ENCODE measurements at regions not wholly inside any gene's neighbourhood (a gene's known extent, or its start where the extent isn't known, plus 50 kb on each side); places are given as distances from the start of the nearest gene placed in this dataset.

GRCh38 chr18:38539856-38540255 is 974.3 kb upstream of the CELF4 start:
- TF ChIP-seq, protein P1, sequence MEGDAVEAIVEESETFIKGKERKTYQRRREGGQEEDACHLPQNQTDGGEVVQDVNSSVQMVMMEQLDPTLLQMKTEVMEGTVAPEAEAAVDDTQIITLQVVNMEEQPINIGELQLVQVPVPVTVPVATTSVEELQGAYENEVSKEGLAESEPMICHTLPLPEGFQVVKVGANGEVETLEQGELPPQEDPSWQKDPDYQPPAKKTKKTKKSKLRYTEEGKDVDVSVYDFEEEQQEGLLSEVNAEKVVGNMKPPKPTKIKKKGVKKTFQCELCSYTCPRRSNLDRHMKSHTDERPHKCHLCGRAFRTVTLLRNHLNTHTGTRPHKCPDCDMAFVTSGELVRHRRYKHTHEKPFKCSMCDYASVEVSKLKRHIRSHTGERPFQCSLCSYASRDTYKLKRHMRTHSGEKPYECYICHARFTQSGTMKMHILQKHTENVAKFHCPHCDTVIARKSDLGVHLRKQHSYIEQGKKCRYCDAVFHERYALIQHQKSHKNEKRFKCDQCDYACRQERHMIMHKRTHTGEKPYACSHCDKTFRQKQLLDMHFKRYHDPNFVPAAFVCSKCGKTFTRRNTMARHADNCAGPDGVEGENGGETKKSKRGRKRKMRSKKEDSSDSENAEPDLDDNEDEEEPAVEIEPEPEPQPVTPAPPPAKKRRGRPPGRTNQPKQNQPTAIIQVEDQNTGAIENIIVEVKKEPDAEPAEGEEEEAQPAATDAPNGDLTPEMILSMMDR (conservative IDR thresholded peaks at IDR 0.05; ENCODE audit: low read length): no peak
- TF ChIP-seq EZH2phosphoT487 (IDR thresholded peaks at IDR 0.05; ENCODE audit: borderline replicate concordance, low read depth, low read length): no peak
